ENCODE measurements at regions not wholly inside any gene's neighbourhood (a gene's known extent, or its start where the extent isn't known, plus 50 kb on each side); places are given as distances from the start of the nearest gene placed in this dataset.

DNA sequence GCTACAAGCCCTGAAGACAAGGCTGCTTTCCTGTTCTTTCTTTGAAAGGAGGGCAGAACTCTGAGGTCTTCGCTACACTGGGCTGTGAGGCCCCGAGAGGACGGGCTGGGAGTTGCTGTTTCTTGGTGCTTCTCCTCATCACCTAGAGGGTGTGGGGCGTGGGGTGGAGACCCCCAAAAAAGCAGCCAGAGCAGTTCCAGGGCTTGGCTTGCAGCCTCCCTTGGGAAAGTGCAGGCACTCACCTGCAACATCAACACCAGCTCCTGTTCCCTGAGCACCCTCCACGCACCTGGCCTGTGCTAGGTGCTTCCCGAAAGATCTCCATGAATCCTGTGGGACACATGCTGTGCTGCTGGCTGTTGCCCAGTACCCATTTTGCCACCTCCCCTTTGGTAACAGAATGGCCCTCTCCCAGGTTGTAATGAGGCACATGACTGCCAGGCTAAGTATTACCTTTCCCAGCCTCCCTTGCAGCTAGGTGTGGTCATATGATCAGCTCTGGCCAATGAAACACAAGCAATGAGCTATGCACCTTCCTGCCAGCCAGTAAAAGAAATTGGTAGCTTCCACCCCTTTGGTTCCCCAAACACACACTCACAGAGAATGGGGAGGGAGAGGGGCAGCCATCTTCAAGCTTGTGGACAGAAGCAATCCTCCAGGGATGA, 146.0 kb downstream of the C9orf50 start:
- Histone ChIP-seq H3K27me3 (ENCODE audit: control insufficient read depth in 2 of 2, insufficient read depth in 2 of 2, low read length in 2 of 2) (no peaks in the 10 kb centered on the region), H3K9ac (ENCODE audit: low read depth in 1 of 2, low read length in 2 of 2) (no peak overlapping the region), H3K9me3 (ENCODE audit: control insufficient read depth in 2 of 2, low read length in 2 of 2) (peaks cover 0 to 3% of the 10 kb centered on the region in 2 donors), H3K4me1 (ENCODE audit: control insufficient read depth in 2 of 2, insufficient read depth in 2 of 2, low read length in 2 of 2) (peaks cover 0 to 2% of the 10 kb centered on the region in 2 donors), H3K27ac (ENCODE audit: low read depth in 2 of 2, low read length in 2 of 2) (no peak overlapping the region), H3K36me3 (ENCODE audit: control insufficient read depth in 2 of 2, insufficient read depth in 2 of 2, low read length in 2 of 2) (no peaks in the 10 kb centered on the region), H3K4me3 (ENCODE audit: low read length in 2 of 2) (no peak overlapping the region)

DNA sequence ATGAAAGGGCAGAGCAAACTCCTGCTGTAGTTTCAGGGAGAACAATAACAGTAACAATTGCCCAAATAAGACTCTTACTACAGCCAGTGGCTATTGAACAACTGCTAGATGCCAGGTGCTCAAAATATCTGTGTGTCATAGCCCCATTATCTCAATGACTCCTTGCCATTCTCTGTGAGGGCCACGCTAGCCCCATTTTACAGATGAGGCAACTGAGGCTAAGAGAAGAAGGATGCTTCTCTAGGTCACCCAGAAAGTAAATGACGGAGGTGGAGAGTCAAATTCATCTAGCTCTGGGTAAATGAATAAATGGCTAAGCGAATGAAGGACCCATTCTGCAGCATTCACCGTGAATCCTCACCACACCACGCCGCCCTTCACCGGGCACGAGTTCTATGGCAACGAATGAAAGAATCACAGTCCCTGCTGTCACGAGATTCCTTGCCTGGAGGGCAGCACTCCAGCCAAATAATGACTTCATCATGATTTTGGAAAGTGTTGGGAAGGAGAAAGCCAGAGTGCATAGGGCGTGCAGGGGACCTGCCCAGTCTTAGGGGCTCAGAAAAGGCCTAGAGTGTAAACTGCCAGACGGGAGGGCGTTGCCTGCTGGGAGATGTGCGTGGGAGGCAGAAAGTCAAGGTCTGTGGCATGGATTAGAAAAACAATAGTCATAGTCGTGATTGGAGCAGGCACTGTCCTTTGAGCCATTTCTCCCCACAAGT, 147.2 kb downstream of the C9orf50 start:
- H3K36me3 ChIP-seq (ENCODE audit: control insufficient read depth in 2 of 2, insufficient read depth in 2 of 2, low read length in 2 of 2): no peaks in the 10 kb centered on the region
- no peak overlapping the region for H3K27ac ChIP-seq (ENCODE audit: low read depth in 2 of 2, low read length in 2 of 2)
- no peaks in the 10 kb centered on the region for H3K27me3 ChIP-seq (ENCODE audit: control insufficient read depth in 2 of 2, insufficient read depth in 2 of 2, low read length in 2 of 2)
- peaks cover 0 to 3% of the 10 kb centered on the region in 2 donors for H3K9me3 ChIP-seq (ENCODE audit: control insufficient read depth in 2 of 2, low read length in 2 of 2)
- peaks cover 0 to 2% of the 10 kb centered on the region in 2 donors for H3K4me1 ChIP-seq (ENCODE audit: control insufficient read depth in 2 of 2, insufficient read depth in 2 of 2, low read length in 2 of 2)
- H3K4me3 ChIP-seq (ENCODE audit: low read length in 2 of 2): no peak overlapping the region
- no peak overlapping the region for H3K9ac ChIP-seq (ENCODE audit: low read depth in 1 of 2, low read length in 2 of 2)

DNA sequence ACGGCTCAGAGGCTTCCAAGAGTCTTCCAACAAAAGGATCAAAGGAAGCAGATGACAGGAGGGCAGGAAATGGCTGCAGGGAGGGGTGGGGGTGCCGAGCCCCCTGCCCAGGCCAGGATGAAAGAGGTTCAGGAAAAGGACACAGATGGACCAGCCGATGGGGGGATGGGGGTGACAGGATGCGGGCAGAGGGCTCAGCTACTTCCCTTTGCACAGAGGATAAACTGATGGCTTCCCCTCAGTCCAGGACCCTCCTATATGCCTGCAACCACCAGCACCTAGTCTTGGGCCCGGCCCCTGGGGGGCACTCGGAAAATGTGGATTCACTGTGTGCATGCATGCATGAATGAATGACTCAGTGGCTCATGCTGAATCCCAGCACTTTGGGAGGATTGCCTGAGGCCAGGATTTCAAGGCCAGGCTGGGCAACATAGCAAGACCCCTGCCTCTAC, 148.2 kb downstream of the C9orf50 start:
- Histone ChIP-seq H3K27ac (ENCODE audit: low read depth in 2 of 2, low read length in 2 of 2) (no peak overlapping the region), H3K9me3 (ENCODE audit: control insufficient read depth in 2 of 2, low read length in 2 of 2) (peaks cover 0 to 3% of the 10 kb centered on the region in 2 donors), H3K36me3 (ENCODE audit: control insufficient read depth in 2 of 2, insufficient read depth in 2 of 2, low read length in 2 of 2) (no peaks in the 10 kb centered on the region), H3K9ac (ENCODE audit: low read depth in 1 of 2, low read length in 2 of 2) (no peak overlapping the region), H3K4me1 (ENCODE audit: control insufficient read depth in 2 of 2, insufficient read depth in 2 of 2, low read length in 2 of 2) (peaks cover 0 to 2% of the 10 kb centered on the region in 2 donors), H3K27me3 (ENCODE audit: control insufficient read depth in 2 of 2, insufficient read depth in 2 of 2, low read length in 2 of 2) (no peaks in the 10 kb centered on the region), H3K4me3 (ENCODE audit: low read length in 2 of 2) (no peak overlapping the region)

DNA sequence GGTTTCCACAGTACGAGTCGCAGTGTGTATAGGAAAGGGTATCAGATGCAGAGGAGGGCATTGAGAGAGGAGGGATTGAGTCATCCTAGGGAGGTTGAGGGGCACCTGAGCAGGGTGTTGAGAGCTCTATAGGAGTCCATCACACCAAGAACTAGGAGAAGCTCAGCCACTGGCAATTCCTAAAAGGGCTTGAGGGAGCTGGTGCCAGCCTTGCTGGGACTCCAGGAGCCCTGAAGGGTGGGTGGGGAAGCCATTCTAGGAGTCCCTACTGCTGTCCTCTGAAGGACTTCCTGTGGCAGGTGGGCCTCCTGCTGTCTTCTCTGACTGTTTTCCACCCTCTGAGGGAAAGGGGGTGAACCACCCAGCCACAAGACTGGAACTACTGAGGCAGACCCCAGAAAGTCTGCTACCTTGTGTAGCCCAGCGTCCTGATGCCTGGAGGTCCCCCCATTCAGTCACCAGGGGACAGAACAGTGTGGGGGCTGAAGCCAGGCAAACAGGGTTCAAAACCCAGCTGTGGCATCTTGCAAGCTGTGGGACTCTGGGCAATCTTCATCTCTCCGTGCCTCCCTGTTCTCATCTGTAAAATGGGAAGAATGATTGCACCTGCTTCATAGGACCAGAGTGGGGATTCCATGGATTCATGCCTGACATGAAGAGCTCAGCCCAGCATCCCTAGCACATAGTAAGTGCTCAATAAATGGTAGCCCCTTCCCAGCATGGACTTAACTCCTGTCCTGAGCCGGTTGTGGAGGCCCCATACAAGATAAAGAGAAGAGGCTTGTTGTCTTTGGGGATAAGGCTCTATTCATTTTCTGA, 149.5 kb downstream of the C9orf50 start:
- H3K4me1 ChIP-seq (ENCODE audit: control insufficient read depth in 2 of 2, insufficient read depth in 2 of 2, low read length in 2 of 2): peaks cover 0 to 2% of the 10 kb centered on the region in 2 donors
- H3K36me3 ChIP-seq (ENCODE audit: control insufficient read depth in 2 of 2, insufficient read depth in 2 of 2, low read length in 2 of 2): no peaks in the 10 kb centered on the region
- no peaks in the 10 kb centered on the region for H3K27me3 ChIP-seq (ENCODE audit: control insufficient read depth in 2 of 2, insufficient read depth in 2 of 2, low read length in 2 of 2)
- H3K9me3 ChIP-seq (ENCODE audit: control insufficient read depth in 2 of 2, low read length in 2 of 2): peaks cover 0 to 3% of the 10 kb centered on the region in 2 donors
- no peak overlapping the region for H3K27ac ChIP-seq (ENCODE audit: low read depth in 2 of 2, low read length in 2 of 2)
- H3K9ac ChIP-seq (ENCODE audit: low read depth in 1 of 2, low read length in 2 of 2): no peak overlapping the region
- H3K4me3 ChIP-seq (ENCODE audit: low read length in 2 of 2): no peak overlapping the region

DNA sequence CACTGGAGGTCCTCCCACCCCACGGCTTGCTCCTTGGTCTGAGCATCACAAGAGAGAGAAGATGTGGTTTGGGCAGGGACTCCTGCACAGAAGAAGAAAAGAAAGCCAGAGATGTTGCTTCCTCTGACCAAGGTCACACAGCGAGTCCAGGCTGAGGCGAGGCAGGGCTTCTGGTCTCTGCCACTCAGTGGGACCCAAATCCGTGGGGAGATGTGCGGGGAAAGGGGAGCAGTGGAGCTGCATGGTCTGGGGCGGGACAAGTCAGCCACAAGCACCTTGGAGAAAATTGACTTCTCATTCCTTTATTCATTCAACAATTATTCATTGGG, 150.9 kb downstream of the C9orf50 start:
- Histone ChIP-seq H3K9me3 (ENCODE audit: control insufficient read depth in 2 of 2, low read length in 2 of 2) (peaks cover 0 to 2% of the 10 kb centered on the region in 2 donors), H3K27me3 (ENCODE audit: control insufficient read depth in 2 of 2, insufficient read depth in 2 of 2, low read length in 2 of 2) (no peaks in the 10 kb centered on the region), H3K4me3 (ENCODE audit: low read length in 2 of 2) (no peak overlapping the region), H3K27ac (ENCODE audit: low read depth in 2 of 2, low read length in 2 of 2) (no peak overlapping the region), H3K4me1 (ENCODE audit: control insufficient read depth in 2 of 2, insufficient read depth in 2 of 2, low read length in 2 of 2) (peaks cover 0 to 2% of the 10 kb centered on the region in 2 donors), H3K36me3 (ENCODE audit: control insufficient read depth in 2 of 2, insufficient read depth in 2 of 2, low read length in 2 of 2) (no peaks in the 10 kb centered on the region), H3K9ac (ENCODE audit: low read depth in 1 of 2, low read length in 2 of 2) (no peak overlapping the region)

DNA sequence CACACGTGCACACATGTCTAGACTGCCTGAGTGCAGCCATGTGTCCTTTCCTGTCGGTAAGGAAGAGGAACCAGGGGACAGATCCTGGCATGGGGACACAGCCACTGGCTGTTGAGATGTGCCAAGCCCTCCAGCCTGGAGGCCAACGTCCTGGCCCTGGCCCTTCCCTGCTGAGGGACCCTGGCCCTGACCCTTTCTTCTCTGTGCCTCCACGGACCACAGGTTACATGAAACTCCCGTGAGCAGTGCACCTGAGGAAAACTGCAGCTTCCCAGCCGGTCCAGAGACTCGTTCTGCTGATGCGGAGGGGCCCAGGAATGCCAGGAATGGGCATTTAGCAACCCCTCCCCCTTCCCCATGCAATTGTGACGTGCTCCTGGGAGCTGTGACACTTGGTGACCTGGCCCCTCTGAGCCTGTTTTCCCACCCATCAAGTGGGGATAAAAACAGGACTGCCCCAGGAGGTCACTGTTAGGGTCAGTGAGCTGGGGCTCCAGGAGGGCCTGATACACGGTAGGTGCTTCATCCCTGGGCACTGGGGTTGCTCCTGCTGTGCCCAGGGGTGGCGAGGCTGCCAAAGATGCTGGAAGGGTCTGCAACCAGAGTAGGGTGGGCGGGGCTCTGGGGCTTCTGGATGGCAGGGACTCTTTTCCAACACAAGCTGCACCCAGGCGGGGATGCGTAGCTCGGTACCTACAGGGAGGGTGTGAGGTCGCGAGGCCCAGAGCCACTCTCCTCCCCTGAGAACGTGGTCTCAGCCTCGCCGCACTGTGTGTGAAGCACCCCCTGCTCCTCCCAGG, 151.5 kb downstream of the C9orf50 start:
- Histone ChIP-seq H3K4me3 (ENCODE audit: low read length in 2 of 2) (no peak overlapping the region), H3K4me1 (ENCODE audit: control insufficient read depth in 2 of 2, insufficient read depth in 2 of 2, low read length in 2 of 2) (peaks cover 0 to 2% of the 10 kb centered on the region in 2 donors), H3K36me3 (ENCODE audit: control insufficient read depth in 2 of 2, insufficient read depth in 2 of 2, low read length in 2 of 2) (no peaks in the 10 kb centered on the region), H3K27me3 (ENCODE audit: control insufficient read depth in 2 of 2, insufficient read depth in 2 of 2, low read length in 2 of 2) (no peaks in the 10 kb centered on the region), H3K9me3 (ENCODE audit: control insufficient read depth in 2 of 2, low read length in 2 of 2) (no peaks in the 10 kb centered on the region), H3K9ac (ENCODE audit: low read depth in 1 of 2, low read length in 2 of 2) (no peak overlapping the region), H3K27ac (ENCODE audit: low read depth in 2 of 2, low read length in 2 of 2) (no peak overlapping the region)

DNA sequence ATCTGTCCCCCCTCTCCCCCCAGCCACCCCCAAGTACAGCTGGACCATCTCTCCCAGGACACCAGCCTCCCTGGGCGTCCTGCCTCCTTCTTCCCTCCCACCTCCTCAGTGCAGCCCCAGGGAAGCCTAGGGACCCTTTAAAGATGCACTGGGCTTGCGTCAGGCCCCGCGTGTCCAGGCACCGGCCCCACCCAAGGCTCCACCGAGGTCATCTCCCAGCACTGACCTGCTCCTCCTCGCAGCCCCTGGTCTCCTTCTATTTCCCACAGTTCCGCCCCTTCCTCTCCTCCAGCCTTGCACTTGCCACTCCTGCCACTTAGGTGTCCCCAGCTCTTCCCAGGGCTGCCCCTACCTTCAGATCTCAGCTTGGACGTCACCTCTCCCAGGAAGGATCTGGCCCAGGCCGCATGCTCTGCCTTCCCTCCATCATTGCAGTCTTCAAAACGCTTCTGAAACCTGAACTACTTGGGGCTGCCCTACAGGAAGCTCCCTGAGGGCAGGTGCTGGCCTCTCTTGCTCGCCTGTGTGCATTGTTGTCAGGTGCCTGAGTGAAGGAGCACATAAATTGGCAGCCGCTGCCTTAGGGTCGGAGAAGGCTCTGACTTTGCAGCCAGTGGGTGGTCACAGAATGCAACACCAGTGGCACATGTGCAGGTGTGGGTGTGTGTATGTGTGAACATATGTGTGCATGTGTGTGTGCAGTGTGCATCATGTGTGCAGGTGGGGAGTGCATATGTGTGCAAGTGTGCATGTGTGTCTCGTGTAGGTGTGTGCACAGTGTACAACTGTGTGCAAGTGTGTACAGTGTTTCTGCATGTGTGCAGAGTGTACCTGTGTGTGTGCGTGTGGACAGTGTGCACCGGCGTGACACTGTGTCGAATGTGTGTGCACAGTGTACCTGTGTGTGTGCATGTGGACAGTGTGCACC, 152.9 kb downstream of the C9orf50 start:
- Histone ChIP-seq H3K9me3 (ENCODE audit: control insufficient read depth in 2 of 2, low read length in 2 of 2) (no peaks in the 10 kb centered on the region), H3K27ac (ENCODE audit: low read depth in 2 of 2, low read length in 2 of 2) (no peak overlapping the region), H3K27me3 (ENCODE audit: control insufficient read depth in 2 of 2, insufficient read depth in 2 of 2, low read length in 2 of 2) (no peaks in the 10 kb centered on the region), H3K4me1 (ENCODE audit: control insufficient read depth in 2 of 2, insufficient read depth in 2 of 2, low read length in 2 of 2) (no peaks in the 10 kb centered on the region), H3K36me3 (ENCODE audit: control insufficient read depth in 2 of 2, insufficient read depth in 2 of 2, low read length in 2 of 2) (no peaks in the 10 kb centered on the region), H3K4me3 (ENCODE audit: low read length in 2 of 2) (no peak overlapping the region), H3K9ac (ENCODE audit: low read depth in 1 of 2, low read length in 2 of 2) (no peak overlapping the region)

DNA sequence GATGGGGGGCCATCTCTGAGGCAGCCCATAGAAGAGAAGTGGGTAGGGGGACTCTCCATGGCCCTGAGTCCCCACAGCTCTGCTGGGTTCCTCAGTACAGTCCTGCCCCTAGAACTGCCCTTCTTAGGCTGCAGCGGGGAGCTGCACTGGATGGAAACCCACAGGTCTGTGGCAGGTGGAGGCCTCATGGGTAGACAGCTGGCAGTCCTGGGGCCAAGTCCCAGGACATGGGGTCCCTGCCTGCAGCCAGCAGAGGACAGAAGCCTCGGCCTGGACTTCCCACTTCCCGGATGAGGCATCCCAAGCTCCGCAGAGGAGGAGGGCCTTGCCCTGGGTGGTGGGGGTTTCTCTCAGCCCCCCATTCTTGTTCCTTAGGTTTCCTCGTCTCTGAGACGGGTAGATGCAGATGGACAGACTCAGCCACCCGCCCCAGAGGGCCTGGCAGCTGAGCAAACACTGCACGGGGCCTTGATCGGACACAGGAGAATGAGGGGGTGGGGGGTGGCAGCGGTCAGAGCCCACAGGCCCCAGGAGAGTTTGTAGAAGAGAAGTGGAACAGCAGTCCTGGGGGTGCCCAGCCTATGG, 153.8 kb downstream of the C9orf50 start:
- Histone ChIP-seq H3K27me3 (ENCODE audit: control insufficient read depth in 2 of 2, insufficient read depth in 2 of 2, low read length in 2 of 2) (no peaks in the 10 kb centered on the region), H3K9ac (ENCODE audit: low read depth in 1 of 2, low read length in 2 of 2) (no peak overlapping the region), H3K4me3 (ENCODE audit: low read length in 2 of 2) (no peak overlapping the region), H3K36me3 (ENCODE audit: control insufficient read depth in 2 of 2, insufficient read depth in 2 of 2, low read length in 2 of 2) (no peaks in the 10 kb centered on the region), H3K27ac (ENCODE audit: low read depth in 2 of 2, low read length in 2 of 2) (no peak overlapping the region), H3K9me3 (ENCODE audit: control insufficient read depth in 2 of 2, low read length in 2 of 2) (no peaks in the 10 kb centered on the region), H3K4me1 (ENCODE audit: control insufficient read depth in 2 of 2, insufficient read depth in 2 of 2, low read length in 2 of 2) (no peaks in the 10 kb centered on the region)
